HG03565 (cell line): ENCODE measurements at regions not wholly inside any gene's neighbourhood (a gene's known extent, or its start where the extent isn't known, plus 50 kb on each side); places are given as distances from the start of the nearest gene placed in this dataset.
"Not testable (repeated sequence)": the region's sequence is repeated elsewhere in the genome, so short reads cannot be mapped to it uniquely, and the experiment has no call there.

Experiments used
- ATAC-seq: cut with Tn5 transposase; IDR thresholded peaks from one replicate; pipeline ENCODE4 v1.9.1; 2021; ENCODE audit warnings: mild to moderate bottlenecking, moderate library complexity; ENCODE audit not compliant: unreplicated experiment

GRCh38 chr16:13697013-13697412, 222.9 kb upstream of the ERCC4 start:
- ATAC-seq: no peak

DNA sequence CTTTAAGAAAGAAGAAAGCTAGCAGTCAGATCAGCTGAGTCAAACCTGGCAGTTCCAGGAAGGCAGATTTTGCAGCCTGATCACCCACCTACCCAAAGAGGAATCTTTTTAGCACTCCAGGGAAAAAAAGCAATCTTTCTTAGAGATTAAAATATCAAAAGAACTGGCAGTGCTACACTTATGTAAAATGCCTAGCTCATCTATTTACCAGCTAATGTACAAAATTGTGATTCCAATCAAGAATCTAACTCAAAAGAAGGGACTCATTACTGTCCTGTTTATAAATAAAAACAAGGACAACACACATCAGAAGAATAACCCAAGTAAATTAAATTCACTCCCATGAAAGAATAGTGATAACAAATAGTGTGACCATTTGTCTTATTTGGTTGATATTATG, 222.4 kb upstream of the ERCC4 start:
- no peak for ATAC-seq

DNA sequence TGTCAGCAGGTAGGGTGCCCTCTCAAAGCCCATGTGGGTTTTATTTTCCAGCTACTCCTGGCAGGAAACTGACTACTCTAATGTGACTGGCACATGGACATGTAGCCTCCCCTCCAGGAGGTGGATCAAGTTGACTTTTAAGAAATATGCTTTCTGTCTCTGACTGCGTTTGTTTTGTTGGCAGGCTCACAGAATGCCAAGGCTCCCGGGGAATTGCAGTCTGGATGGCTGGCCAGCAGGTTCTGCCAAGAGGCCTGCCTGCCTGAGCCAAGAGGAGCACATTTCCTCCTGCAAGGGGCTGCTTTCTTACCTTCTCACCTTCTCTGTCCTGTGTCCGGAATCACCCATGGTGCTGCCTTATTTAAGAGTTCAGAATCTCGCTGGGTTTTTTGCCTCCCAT, 217.3 kb upstream of the ERCC4 start:
- ATAC-seq: no peak

DNA sequence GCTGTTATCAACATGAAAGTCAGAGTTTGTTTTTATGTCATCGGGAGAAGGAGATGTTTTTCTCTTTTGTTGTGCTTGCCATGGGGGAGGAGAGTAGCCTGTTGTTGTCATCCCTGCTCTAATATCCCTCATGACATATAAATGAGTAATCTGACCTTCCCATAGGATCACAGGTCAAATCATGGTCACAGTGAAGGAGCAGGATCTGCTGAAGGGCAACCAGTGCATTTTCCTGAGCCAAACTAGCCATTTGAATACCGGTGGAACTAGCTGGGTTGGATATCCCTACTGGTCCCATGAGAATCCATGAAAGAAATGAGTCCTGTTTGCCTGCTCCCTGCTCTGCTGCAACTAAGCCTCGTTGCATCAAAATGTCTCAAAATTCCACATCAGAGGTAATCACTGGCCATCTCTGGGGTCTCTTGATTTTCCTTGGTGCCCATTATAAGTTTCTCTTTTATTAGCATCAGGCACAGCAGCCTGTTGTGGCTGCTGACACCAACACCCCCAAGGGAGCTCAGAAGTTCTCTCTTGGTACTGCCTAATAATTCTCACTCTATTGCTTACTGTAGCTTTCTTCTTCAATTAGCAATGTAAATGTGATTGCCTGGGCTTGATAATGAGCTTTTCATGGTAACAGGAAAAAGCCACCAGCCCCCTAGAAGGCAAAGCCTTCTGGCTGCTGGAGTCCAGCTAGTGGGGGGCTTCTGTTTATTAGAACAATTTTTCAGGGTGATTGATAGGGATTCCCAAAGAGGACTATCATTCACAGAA, 211.4 kb upstream of the ERCC4 start:
- ATAC-seq: no peak

- no peak for ATAC-seq
These were observed 201.2 kb upstream of the ERCC4 start for GRCh38 chr16:13718748-13719147.

DNA sequence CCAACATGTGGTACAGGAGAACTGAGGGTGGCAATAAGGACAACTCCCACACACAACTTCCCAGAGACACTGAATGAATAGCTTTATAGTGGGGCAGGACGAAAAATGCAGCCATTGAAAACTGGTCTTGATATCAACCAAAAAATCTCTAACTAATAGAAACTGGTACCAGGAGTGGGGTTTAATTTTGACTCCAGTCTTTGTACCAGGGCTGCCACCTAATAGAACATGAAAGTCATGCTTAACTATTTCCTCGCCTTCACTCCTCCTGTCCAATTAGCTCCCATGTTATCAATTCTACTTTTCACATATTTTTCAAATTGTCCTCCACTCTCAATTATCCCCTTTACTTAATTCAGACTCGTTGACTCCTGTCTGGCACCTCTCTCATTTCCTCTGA, 192.0 kb upstream of the ERCC4 start:
- ATAC-seq: no peak

DNA sequence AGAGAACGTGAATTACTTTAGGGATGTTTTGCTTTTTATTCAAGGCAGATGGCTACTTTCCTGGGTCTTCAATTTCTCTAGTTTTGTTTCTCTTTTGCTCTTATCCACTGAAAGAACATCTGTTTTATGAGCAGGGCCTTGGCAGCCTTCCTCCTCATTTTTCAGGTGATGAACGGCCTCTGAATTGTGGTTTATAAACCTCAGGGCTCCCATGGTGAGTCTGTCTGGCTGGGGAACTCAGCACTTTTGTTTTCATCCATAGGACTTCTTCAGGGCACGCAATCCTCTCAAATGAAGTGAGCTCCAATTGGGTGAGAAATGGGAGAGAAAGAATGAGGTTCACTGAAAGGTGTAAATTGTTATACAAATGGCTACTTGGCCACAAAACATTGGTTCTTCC, 186.4 kb upstream of the ERCC4 start:
- ATAC-seq: no peak

DNA sequence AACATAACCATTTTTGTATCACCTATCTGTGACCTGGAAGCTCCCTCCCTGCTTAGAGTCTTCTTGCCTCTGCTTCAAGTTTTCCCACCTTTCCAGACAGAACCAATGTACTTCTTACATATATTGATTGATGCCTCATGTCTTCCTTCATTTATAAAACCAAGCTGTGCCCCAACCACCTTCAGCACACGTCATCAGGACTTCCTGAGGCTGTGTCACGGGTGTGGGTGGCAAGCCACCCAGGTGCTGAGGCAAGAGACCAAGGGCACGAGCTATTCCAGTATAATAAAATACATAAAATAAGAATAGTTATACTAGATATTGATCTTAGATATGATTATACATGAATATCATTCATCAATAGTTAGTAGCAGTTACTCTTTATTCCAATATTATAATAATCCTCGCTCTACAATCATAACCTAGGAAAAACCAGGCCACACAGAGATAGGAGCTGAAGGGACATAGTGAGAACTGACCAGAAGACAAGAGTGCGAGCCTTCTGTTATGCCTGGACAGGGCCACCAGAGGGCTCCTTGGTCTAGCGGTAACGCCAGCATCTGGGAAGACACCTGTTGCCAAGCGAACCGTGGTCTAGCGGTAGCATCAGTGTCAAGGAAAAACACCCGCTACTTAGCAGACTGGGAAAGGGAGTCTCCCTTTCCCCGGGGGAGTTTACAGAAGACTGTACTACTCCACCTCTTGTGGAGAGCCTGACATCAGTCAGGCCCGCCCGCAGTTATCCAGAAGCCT, 180.2 kb upstream of the ERCC4 start:
- not testable (repeated sequence) for ATAC-seq

DNA sequence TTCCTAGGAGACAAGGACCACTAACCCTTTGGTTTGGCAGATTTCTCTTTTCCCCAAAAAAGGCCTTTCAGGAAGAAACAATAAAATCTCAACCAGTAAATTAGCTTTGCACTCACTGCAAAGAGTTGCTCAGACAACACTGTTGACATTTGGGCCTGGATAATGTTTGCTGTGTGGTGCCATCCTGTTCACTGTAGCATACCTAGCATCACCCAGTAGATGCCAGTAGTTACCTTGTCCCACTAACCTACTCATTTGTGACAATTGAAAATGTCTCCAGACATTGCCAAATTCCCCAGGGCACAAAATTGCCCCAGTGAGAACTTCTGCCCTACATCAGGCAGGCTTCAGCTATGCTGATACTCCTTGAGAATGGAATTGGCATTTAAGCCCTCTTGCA, 177.0 kb upstream of the ERCC4 start:
- no peak for ATAC-seq

DNA sequence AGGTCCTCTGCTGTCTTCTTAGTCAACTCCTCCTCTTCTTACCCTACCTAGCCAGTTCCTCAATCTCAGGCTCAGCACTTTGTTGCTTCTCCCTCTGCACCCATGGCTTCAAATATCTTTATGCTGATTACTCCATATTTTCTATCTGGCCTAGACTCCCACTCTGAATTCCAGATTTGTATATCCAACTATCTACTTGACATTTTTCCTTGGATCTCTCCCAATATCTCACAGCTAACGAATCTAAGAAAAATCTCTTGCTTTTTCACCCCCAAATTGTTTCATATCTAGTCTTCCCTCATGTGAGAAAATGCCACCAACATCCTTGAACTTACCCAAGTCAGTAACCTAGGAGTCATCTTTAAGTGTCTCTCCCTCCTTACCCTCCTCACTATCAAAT, 176.4 kb upstream of the ERCC4 start:
- ATAC-seq: no peak

DNA sequence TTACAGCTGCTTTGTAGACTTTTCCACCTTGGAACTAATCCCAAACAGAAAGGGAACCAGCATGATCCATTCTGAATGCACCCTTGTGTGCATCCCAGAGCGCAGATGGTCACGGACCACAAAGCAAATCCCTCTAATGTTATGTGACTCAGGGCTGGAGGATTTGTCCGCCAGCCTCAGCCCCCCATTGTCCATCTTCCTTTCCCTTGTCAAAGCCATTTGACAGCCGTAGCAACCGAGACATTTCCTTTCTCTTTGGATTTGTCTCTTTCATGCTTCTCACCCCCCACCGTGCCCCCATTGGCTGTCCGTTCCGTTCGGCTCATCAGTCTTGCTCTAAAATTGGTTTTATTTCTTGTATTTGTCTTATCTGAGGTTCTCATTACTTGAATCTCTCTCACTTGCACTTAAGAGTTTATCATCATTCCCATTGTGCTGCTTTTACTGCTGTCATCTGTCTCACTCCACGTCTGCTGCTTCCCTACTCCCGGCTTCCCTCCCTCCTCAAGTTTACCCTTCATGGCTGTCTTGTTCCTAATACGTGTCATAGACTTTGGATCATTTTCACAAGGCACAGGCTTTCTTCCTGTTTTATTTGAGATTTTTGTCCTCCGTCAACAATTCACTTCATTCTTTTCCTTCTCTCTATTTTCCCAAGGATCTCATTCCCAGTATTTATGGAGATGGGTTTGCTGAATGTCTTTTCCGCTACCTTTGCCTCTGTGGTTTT, 163.4 kb upstream of the ERCC4 start:
- ATAC-seq: no peak

DNA sequence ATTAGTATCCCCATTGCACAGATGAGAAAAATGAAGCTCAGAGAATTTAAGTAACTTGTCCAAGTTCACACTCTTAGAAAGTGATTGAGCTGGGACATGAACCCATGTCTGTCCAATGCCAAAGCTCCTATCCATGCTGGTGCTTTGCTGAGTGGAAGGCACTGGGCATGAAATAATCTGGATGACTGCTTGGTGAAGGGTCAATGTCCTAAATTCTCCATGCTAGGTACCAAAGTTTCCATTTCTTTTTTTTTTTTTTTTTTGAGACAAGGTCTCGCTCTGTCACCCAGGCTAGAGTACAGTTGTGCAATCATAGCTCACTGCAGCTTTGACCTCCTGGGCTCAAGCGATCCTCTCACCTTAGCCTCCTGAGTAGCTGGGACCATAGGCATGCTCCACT, 153.6 kb upstream of the ERCC4 start:
- ATAC-seq: no peak

DNA sequence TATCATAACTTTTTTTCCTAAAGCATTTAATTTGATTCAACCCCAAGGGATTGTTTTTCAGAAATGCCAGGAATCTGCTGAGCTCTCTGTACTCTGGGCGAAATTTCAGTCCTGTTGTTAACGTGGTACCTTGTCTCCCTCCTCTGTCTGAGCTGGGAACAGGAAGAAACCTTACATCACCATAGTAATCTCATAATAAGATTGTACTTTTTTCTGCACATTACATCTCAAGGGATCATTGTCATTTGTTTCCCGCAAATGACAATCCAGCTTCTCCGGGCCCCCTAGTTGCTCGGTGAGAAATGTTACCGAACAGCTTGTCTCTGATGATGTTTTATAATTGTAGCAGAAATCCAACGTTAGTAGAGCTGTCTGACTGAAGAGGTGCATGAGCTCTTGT, 152.7 kb upstream of the ERCC4 start:
- no peak for ATAC-seq

DNA sequence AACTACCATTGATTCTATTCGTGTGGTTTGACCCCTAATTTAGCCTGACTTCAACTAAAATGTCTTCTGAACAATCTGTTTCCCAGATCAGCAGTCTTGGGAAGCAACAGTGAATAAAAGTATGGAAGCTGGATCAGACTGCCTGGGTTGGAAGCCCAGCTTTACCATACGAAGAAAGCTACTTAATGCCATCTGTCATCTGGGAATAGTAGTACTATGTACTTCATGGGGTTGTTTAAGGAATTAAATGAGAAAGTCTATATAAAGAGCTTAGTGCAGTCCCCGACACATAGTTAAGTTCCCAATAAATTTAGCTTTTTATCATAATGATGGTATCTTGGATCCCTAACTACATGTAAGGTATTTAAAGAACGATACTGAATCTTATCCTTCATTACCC, 151.5 kb upstream of the ERCC4 start:
- no peak for ATAC-seq

- ATAC-seq: no peak
These were observed 149.5 kb upstream of the ERCC4 start for GRCh38 chr16:13770436-13770835.

- ATAC-seq: no peak
These were observed 147.2 kb upstream of the ERCC4 start for GRCh38 chr16:13772782-13773181.

DNA sequence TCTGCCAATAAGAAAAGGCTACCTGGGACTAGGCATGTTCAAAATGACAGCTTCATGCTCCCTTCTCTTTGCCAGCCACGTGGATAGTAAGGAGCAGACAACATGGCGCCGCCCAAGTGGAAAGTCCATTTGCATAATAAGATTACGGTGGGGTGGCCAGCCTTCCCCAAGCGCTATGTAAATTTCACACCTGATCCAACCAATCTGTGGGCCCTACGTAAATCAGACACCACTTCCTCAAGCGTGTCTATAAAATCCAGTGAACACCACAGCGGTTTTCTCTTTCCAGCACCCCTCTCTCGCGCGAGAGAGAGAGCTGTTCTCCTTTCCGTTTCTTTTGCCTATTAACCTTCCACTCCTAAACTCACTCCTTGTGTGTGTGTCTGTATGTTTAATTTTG, 140.3 kb upstream of the ERCC4 start:
- no peak for ATAC-seq

DNA sequence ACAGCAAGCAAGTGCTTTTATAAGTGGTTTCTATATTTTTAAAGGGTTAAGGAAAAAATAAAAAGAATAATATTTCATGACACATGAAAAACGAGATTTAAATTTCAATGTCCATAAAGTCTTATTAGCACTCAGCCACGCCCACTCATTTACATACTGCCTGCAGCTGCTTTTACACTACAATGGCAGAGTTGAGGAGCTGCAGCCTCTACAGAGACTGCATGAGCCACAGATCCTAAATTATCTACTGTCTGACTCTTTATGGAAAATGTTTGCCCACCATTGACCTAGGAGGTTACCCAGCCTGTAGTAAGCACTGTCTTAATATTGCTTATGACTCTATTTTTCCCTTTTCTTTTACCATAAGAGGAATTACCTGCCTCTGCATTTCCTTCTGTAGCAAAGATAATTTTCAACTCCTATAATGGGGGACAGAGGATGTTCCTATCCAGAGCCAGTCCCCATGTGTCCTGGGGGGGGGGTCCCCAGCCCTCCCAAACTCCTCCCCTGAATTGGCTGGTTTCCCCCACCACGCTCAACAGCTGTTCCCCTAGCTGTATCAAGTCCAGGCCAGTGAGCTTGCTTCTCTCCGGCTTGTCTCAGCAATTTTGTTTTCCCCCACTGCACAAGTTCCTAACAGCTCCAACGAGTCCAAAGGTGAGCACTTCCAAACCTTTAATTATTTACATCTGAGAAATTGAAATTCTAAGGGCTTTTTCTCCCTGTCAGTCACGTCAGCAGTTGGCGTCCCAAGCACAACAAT, 139.4 kb upstream of the ERCC4 start:
- no peak for ATAC-seq

DNA sequence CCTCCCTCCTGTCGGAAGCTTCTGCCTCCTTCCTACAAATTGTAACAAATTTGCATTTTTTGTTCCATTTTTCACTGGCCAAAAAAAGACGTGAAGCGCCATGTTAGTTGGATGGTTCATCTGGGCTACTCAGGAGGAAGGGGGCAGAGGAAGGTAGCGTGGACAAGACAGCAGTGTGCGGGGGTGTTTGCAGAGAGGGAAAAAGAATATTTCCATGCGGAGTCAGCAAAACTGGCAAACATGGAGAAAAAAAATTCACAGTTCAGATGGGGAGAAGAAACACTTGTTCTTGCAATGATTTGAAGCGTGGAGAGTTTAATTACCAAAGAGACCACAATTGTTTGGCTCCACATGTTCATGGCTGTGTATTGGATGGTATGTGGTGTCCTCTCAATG, 138.8 kb upstream of the ERCC4 start:
- no peak for ATAC-seq

GRCh38 chr16:13781575-13782338, 138.2 kb upstream of the ERCC4 start:
- ATAC-seq: no peak
